Cardiac fibroblast (primary cell): ENCODE measurements at regions not wholly inside any gene's neighbourhood (a gene's known extent, or its start where the extent isn't known, plus 50 kb on each side); places are given as distances from the start of the nearest gene placed in this dataset.
"Not testable (repeated sequence)": the region's sequence is repeated elsewhere in the genome, so short reads cannot be mapped to it uniquely, and the experiment has no call there.

Experiments used
- DNase-seq, 2 donors: peaks; one replicate each; pipeline versions ENCODE4 v3.0.0 to v3.0.0-alpha.2; 2010; ENCODE audit warnings: low read depth in 2 of 2
- H3K4me3 ChIP-seq, 2 donors: replicated peaks in 1 of 2; 1 replicate in 1 of 2; 2 replicates in 1 of 2; pipeline ENCODE4 v1.5.1; 2011; ENCODE audit warnings: low read depth in 2 of 2, low read length in 2 of 2, mild to moderate bottlenecking in 2 of 2, moderate library complexity in 1 of 2
- TF ChIP-seq, protein P1 (sequence below): IDR thresholded peaks from one replicate; pipeline ENCODE4 v1.5.1; 2011; ENCODE audit warnings: low read depth, mild to moderate bottlenecking, low read length, inconsistent platforms

DNA sequence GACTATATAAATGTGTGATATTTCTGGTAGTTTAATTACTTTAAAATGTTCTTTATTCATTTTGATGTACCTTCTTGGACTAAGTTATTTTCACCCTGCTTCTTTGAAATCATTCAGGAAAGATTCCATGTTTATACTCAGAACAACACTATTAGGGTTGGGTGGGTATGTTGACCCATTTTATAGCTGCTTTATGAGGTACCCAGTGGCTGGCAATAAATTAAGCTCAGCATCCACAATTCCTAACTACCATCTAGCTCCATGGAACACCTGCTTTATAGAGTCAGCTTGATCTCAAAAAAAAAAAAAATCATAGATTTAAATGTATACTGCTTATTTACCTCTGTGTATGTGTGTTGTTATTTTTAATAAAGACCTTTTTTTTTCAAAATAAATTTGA lies 78.9 kb upstream of the ZNF91 start:
- no peak overlapping the region for H3K4me3 ChIP-seq
- no peak for DNase-seq
- TF ChIP-seq, protein P1, sequence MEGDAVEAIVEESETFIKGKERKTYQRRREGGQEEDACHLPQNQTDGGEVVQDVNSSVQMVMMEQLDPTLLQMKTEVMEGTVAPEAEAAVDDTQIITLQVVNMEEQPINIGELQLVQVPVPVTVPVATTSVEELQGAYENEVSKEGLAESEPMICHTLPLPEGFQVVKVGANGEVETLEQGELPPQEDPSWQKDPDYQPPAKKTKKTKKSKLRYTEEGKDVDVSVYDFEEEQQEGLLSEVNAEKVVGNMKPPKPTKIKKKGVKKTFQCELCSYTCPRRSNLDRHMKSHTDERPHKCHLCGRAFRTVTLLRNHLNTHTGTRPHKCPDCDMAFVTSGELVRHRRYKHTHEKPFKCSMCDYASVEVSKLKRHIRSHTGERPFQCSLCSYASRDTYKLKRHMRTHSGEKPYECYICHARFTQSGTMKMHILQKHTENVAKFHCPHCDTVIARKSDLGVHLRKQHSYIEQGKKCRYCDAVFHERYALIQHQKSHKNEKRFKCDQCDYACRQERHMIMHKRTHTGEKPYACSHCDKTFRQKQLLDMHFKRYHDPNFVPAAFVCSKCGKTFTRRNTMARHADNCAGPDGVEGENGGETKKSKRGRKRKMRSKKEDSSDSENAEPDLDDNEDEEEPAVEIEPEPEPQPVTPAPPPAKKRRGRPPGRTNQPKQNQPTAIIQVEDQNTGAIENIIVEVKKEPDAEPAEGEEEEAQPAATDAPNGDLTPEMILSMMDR, result no peak

DNA sequence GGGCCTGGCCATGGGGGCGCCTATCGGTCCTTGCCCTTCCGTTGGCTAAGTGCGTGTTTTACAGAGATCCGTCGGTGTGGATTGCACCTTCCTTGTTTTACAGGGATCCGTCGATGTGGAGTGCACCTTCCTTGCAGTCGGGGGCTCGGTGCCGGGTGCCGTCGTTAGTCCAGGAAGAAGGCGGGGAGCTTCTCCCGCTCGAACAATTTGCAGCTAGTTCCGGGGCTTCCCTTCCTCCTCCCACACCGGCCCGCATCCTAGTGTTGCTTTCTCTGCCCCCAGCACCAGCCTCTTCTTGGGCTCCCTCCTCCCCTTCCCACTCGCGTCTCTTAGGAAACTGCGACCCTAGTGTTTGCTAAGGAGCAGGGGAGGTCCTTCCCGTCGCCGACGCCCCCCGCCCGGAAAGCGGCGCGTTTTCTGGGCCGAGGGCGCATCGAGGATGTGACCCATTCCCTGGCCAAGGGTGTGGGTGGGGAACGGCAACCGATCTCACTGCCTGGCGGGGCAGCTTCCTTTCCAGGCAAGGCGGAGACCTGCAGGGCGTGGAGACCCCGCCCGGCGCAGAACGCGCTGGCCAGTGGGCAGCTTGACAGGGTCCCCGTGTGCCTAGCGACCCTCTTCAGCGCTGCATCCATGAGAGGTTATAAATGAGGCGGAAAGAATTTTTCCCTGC lies 75.7 kb upstream of the ZNF91 start:
- TF ChIP-seq, protein P1, result no peak
- no peak overlapping the region for H3K4me3 ChIP-seq
- DNase-seq, result no peak

DNA sequence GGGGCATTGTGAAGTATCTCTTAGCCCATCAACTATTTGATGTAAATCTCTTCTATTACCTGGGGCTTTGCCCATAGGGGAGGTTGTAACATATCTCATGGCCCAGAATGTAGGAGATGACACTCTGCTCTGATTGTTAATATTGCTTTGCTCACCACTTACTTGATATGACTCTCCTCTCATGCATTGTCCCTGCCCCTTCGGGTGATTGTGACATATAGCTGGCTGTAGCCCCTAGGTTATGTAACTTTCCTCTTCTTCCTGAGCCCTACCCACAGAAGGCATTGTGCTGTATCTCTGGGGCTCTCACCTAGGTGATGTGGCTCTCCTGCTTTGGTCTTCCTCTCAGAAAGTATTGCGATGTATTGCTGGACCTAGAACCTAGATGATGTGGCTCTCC lies 69.1 kb upstream of the ZNF91 start:
- not testable (repeated sequence) for DNase-seq, H3K4me3 ChIP-seq

DNA sequence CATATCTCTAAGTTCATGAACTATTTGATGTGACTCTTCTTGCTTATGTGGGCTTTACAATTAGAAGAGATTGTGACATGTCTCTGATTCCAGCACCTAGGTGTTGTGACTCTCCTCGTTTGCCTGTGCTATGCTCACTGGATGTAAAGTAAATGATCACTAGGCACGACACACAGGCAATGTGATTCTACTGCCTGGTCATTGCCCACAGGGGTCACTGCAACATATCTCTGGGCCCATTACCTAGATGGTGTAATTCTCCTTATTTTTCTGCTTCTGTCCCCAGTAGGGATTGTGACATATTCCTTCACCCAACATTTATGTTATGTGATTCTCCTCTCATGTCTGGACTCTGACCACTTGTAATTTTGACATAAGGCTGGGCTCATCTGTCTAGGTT lies 65.8 kb upstream of the ZNF91 start:
- no peak for DNase-seq
- TF ChIP-seq, protein P1, result no peak
- H3K4me3 ChIP-seq, result no peak overlapping the region

DNA sequence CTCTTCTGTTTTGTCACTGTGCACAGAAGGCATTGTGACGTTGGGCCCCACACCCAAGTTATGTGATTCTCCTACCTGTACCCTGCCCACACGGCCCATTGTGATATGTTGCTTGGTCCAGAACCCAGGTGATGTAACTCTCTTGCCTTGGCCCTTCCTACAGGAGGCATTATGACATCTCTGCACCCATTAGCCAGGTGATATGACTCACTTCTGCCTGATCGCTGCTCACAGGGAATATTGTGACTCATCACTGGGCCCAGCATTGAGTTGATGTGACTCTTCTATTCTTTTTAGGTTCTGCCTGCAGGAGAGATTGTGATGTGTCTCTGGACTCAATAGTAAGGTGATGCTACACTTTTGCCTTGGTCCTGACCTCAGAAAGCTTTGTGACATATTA lies 65.4 kb upstream of the ZNF91 start:
- TF ChIP-seq, protein P1, result no peak
- no peak overlapping the region for H3K4me3 ChIP-seq
- DNase-seq, result no peak
